GDM1 (cell line): ENCODE measurements at regions not wholly inside any gene's neighbourhood (a gene's known extent, or its start where the extent isn't known, plus 50 kb on each side); places are given as distances from the start of the nearest gene placed in this dataset.
"Not testable (repeated sequence)": the region's sequence is repeated elsewhere in the genome, so short reads cannot be mapped to it uniquely, and the experiment has no call there.

Experiments used
- DNase-seq: peaks from one replicate; lab custom pipeline; 2025; lab: John Stamatoyannopoulos, UW

DNA sequence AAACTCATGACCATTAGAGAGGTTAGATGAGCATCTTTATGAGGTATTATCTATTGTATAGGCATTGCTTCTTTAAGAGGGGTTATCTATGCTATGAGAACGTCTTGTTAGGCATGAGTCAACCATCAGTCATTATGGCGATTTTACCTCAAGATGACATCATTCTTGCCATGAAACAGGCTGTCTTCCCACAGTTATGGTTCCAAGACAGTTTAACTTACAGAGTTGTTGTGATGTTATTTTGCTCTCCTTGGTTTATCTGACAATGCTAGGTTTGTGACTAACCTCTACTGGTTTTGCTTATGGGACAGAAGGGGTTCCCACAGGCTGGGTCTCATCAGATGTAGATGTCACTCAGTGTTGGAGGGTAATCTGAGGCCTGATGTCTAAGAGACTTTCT, 1864.7 kb upstream of the ACO1 start:
- no peak for DNase-seq

GRCh38 chr9:30522061-30522460, 1862.4 kb upstream of the ACO1 start:
- no peak for DNase-seq

DNA sequence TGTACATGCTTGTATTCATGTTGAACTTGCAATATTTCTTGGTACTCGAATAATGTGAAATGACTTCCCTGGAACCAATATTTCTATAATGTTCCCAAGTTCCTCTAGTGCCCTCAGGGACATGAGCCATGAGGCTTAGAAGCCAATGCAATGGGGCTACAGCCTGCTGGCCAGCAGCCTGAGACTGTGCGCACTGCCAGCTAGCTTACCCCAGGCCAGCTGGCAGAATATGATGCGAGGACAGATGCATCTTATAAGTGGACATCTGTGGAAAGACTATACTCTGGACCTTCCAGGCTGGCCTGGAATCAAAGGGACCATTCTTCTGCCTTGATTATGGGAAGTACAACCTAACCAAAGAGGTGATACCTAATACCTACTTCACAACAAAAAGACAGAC, 1862.0 kb upstream of the ACO1 start:
- no peak for DNase-seq

GRCh38 chr9:30524311-30524710, 1860.1 kb upstream of the ACO1 start:
- no peak for DNase-seq

DNA sequence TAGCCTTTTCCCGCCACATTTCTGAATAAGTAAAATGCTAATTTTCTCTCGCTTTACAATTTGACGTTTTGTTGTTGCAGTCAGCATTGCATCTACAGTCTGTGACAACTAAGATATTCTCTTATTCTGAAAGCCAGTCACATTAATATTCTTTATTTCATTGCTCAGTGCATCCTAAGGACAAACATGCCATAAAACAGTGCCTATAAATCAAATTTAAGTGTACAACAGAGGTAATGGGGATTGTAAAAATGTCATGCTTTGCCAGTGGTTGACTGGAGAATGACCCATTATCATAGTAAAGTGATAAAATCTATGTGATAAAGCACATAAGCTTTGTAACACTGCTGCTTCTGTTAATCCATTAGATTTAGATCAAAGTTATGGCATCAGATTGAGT, 1850.0 kb upstream of the ACO1 start:
- DNase-seq = no peak

- DNase-seq = no peak
These were observed 1849.5 kb upstream of the ACO1 start for GRCh38 chr9:30534896-30535295.

DNA sequence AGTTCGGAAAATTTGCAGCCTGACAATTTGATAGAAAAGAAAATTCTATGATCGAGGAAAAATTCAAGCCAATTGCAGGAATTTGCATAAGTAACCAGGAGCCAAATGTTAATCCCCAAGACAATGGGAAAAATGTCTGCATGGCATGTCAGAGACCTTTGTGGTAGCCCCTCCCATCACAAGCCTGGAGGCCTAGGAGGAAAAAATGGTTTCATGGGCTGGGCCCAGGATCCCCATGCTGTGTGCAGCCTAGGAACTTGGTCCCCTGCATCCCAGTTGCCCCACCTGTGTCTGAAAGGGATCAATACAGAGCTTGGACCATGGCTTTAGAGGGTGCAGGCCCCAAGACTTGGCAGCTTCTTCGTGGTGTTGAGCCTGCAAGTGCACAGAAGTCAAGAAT, 1847.9 kb upstream of the ACO1 start:
- DNase-seq = no peak

- DNase-seq = not testable (repeated sequence)
These were observed 1844.7 kb upstream of the ACO1 start for GRCh38 chr9:30539696-30540095.

- no peak for DNase-seq
These were observed 1809.9 kb upstream of the ACO1 start for GRCh38 chr9:30574355-30575151.

DNA sequence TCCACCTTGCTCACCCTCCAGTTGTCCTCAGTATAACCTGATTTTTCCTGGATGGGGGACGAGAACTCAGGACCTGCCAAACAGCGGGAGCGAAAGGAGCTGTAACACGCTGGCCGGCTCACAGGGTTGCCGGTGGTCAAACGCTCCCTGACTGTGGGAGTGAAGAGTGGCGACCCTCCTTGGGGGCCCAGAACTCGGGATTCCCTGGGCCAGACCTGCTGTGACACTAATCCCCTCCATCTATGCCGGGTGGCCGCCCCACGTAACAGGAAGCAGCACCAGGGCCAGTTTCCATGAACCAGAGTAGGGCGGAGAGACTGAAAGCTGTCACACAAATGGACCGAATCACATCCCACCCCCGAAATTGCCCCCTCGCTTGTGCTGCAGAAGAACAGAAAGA, 1809.2 kb upstream of the ACO1 start:
- no peak for DNase-seq

DNA sequence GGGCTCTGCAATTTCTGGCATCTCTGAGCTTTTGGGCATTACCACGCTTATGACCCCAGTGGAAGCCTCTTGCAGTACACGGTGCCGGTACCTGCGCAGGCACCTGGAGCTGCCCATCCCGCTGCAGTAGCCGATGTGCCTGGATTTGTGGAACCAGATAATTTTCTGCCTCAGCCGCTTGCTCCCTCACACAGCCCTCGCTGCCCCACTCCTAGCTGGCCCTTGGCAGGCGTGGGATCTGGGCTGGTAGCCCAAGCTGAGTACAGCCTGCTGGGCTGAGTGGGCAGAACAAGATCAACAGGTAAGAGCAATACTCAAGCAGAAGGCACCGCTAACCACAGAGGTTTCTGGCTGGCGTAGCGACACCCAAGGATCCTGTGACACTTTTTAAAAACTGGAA, 1808.8 kb upstream of the ACO1 start:
- DNase-seq = no peak

DNA sequence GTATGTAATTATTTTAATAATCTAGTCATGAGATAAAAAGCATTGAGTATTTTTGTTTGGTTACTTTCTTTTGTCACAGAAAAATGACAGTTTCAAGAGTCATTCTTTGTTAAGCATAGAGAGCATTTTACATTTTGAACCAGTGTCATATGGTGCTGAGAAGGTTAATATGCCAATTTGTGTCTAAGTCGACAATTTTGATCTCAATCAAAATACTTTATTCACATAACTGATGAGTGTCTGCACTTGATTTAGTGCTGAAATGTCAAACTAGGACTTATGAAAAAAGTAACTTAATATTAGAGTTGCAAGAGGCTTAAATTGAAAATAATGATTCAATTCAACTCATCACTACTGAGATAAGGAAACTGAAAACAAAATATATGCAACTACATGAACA, 1804.6 kb upstream of the ACO1 start:
- DNase-seq = no peak

DNA sequence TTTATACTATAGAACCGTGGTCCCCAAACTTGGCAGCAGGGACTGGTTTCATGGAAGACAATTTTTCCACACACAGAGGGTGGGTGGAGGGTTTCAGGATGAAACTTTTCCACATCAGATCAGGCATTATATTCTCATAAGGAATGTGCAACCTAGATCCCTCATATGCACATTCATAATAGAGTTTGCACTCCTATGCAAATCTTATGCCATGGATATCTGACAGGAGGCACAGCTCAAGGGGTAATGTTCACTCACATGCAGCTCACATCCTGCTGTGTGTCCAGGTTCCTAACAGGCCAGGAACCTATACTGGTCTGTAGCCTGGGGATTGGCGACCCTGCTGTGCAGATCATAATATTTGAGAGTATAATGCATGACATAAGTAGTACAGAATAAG, 1802.2 kb upstream of the ACO1 start:
- DNase-seq = no peak

- DNase-seq = no peak
These were observed 1799.9 kb upstream of the ACO1 start for GRCh38 chr9:30584559-30584958.

DNA sequence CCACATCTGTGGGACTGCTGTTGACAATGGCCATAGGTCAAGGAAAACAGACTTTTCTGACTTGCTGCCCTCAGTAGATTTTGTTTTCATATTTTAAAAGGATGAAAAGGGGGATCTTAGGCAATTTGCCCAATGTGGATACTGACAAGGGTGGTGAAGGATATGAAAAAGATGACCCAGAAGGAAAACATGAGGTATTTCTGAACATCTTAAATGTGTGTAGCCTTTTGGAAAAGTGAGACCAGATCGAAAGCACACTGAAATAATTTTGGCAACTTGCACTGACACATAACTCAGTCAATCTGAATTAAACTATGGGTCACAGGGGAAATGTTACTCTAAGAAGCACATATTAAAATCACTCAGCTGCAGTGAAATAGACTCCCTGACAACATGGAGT, 1793.0 kb upstream of the ACO1 start:
- no peak for DNase-seq

- DNase-seq = no peak
These were observed 1786.8 kb upstream of the ACO1 start for GRCh38 chr9:30597608-30598007.

GRCh38 chr9:30605936-30606335, 1778.5 kb upstream of the ACO1 start:
- no peak for DNase-seq

DNA sequence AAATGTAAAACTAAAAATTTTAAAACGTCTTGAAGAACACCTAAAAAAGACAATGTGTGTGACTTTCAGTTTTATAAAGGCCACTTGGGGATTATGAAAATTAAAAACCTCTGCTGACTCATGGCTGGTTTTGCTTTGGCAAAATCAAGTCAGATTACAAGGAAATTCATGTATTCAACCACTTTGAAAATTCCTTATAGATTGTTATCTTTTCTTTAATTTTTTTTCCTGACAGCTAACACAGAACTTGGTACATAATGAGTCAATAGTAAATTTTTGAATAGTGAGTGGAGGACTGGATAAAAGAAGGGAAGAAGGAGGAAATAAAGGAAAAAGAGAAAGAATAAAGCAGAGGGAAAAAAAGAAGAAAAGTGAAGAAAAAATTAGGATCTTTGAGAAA, 1774.7 kb upstream of the ACO1 start:
- DNase-seq = no peak

DNA sequence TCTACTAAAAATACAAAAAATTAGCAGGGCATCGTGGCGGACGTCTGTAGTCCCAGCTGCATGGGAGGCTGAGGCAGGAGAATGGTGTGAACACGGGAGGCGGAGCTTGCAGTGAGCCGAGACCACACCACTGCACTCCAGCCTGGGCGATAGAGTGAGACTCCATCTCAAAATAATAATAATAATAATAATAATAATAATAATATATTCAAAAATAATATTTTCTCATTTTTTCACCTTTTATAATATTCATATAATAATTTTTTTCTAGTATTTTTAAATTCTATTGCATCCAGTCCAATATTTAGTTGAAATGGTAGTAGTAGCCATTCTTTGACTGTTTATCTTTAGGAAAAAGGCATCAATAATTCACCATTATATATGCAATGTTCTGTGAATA, 1767.7 kb upstream of the ACO1 start:
- DNase-seq = not testable (repeated sequence)

DNA sequence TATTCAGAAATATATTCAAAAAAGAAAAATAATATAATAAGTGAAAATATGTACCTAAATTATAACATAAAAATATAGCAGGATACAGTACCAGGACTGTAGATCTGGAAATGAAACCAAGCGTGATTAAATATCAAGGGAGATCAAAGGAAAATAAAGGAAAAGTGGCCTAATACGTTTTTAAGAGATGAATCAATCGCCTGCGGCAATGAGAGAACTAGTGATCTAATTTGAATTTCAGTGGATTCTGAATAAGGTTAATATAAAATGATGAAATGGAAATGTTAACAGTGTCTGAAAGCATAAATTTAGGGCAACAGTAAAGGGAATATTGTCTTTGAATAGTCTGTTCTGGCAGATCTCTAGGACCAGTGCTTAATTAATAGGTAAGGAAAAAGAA, 1761.9 kb upstream of the ACO1 start:
- no peak for DNase-seq

DNA sequence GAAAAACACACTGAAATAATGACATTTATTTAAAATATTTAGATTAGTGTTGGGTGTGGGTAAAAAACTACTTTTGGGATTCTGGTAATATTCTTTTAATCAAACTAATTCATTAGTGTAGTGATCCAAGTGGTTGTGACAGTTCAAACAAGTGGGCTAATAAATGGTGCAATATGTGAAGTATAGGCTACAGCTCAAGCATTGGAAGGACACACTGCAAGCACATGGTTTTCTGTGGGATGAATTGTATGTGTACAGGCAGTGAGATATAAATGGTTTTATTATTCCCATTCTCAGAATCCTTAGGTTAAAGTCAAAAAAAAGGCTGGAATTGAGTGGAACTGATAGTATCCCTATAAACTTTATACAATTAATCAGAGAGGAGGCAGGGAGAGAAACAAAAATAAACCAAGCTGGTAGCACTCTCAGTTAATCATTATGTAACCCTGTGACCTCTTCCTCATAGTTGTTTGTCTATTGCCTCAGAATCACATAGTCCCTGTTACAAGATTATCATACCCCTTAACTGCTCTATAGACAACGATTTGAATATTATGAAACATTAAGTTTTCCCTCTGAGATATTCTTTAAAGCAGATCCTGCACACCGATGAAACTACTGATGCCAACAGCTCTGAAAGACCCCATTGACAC, 1755.4 kb upstream of the ACO1 start:
- no peak for DNase-seq

GRCh38 chr9:30630459-30630858, 1754.0 kb upstream of the ACO1 start:
- no peak for DNase-seq

DNA sequence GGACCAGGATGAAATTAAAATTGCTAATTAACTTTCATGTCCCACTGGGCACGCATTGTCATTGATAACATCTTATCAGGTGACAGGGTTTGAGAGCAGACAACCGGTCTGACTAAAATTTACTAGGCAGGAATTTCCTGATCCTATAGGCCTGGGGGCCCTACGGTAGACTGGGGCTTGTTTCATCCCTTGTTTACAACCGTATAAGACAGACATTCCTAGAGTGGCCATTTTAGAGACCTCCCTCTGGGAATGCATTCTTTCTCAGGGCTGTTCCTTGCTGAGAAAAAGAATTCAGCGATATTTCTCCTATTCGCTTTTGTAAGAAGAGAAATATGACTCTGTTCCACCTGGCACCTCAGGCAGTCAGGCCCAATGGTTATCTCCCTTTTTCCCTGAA, 1737.8 kb upstream of the ACO1 start:
- not testable (repeated sequence) for DNase-seq

DNA sequence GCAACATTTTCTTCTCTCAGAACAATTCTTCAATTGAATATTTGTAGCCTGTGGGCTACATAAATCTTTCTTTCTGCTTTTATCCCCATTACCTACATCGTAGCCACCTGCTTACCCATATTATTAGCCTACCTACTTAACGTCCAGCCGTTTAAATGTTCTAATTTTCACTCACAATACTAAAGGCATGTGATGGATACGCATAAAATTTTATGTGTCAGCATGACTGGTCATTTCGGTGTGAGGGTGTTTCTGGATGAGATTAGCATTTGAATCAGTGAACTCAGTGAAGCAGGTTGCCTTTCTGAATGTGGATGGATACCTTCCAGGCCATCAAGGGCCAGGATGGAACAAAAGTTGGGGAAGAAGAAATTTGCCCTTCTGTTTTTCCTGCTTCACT, 1722.5 kb upstream of the ACO1 start:
- no peak for DNase-seq
